Stimulated activated CD4-positive, alpha-beta T cell treated with anti-CD3 and anti-CD28 coated beads, Interleukin-4, amount 100 ng/mL, for 24 hours (primary cell): ENCODE measurements at regions not wholly inside any gene's neighbourhood (a gene's known extent, or its start where the extent isn't known, plus 50 kb on each side); places are given as distances from the start of the nearest gene placed in this dataset.

Source experiments
- DNase-seq: peaks from one replicate; pipeline ENCODE4 v3.0.0-alpha.2; 2020

- no peak for DNase-seq
Observed at GRCh38 chr13:106349080-106349931, 186.2 kb downstream of the EFNB2 start.

GRCh38 chr13:106348075-106348840 is 187.2 kb downstream of the EFNB2 start:
- DNase-seq: no peak

GRCh38 chr13:106344342-106344741 is 191.1 kb downstream of the EFNB2 start:
- no peak for DNase-seq

DNA sequence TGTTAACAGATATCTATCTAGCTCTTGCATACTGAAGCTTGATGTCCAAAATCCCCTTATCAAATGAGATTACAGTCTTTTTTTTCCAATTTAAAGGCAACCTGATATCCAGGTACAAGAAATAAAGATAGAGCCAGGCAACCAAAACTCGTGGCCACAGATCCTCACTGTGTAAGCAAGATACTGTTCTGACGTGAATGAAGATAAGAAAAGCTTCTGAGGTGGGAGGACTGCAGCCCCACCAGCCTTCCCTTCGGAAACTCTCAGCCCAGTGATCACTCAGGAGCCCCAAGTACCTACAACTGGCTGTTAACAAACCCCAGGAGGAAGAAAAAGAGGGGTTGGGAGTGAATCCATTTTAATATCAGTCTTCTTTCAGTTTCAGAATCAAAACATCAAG is 191.6 kb downstream of the EFNB2 start:
- no peak for DNase-seq

DNA sequence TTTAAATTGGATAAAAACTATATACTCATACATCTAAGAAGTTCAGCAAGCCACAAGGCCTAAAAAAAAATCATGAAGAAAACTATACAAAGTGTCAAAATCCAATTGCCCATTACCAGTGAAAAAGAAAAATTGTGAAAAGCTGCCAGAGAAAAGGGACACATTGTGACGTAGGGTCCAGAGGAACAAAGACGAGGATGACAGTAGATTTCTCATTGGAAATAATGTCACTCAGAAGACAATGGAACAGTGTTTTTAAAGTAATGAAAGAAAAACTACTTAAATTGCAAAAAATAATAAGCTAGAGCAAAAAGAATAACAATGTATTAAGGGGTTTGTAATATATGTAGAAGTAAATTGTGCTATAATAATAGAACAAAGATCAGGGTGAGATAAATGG is 195.2 kb downstream of the EFNB2 start:
- DNase-seq: no peak

GRCh38 chr13:106337096-106337850 is 198.2 kb downstream of the EFNB2 start:
- no peak for DNase-seq

- DNase-seq: no peak
Observed at GRCh38 chr13:106336668-106337067, 198.8 kb downstream of the EFNB2 start.

GRCh38 chr13:106332621-106333020 is 202.8 kb downstream of the EFNB2 start:
- no peak for DNase-seq

GRCh38 chr13:106331116-106331515 is 204.3 kb downstream of the EFNB2 start:
- no peak for DNase-seq

DNA sequence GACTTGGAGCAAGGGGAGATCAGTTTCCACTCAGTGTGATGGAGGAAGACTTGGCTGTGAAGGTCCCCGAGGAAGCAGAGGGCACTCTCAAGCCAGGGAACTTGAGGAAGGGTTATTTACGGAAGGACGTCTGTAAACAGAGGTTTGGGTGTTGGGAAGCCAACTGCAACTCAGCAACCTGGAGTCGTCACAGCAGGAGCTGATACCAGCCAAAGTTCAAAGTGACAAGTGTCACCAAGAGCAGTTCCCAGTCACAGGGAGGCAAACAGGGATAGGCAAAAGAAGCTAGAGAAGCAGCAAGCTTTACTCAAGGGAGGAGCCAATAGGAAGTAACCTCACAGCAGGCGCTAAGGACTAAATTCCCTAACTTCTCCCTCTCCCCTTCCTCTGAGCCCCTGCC is 205.5 kb downstream of the EFNB2 start:
- DNase-seq: no peak

DNA sequence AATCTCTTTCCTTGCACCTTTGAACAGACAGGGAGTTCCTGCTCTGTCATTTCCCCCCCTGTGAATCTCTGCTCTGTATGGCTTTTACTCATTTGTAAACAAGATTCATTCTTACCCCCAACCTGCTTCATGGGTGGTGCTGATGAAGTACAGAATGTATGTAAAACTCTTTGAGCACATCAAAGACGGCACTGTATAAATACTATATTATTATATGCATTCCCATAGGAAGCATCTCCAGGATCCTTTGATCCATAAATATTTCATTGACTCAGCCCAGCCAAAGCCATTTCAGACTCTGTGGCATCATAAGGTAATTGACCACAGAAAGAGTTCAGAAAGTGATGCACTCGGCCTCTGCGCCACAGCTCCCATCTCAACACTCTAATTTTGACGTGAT is 208.7 kb downstream of the EFNB2 start:
- DNase-seq: no peak

GRCh38 chr13:106324444-106324843 is 211.0 kb downstream of the EFNB2 start:
- no peak for DNase-seq

DNA sequence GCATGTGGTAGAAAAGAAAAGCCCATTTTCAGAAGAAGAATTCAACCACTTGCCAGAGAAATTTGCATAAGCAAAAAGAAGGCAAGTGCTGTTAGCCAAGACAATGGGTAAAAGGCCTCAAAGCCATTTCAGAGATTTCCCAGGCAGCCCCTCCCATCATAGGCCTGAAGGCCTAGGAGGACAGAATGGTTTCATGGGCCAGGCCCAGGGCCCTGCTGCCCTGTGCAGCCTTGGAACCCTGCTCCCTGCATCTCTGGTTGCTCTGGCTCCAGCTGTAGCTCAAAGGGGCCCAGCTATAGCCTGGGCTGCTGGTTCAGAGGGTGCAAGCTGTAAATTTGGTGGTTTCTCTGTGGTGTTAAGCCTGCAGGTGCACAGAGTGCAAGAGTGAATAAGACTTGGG is 212.8 kb downstream of the EFNB2 start:
- no peak for DNase-seq

DNA sequence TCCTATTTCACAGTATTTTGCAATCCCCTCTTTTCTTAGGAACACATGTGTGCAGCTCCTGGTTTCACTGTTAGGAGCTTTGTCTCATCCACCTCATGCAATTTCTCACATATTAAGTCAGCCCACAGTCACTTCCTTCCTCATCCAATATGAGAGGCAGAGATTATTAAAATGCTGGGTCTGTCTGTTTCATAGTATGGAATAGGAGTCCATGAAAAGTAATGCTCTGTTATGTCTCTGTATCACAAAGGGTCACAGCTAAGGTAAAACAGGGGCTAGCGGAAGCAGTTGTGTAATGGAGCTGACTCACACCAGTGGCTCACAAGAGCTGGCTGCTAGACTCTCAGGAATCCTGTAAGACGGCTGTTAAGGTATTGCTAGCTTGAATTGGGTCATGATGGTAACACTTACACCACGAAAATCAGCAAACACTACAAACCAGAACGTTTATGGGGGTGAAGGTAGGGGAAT is 216.5 kb downstream of the EFNB2 start:
- no peak for DNase-seq

- no peak for DNase-seq
Observed at GRCh38 chr13:106314417-106314816, 221.0 kb downstream of the EFNB2 start.

DNA sequence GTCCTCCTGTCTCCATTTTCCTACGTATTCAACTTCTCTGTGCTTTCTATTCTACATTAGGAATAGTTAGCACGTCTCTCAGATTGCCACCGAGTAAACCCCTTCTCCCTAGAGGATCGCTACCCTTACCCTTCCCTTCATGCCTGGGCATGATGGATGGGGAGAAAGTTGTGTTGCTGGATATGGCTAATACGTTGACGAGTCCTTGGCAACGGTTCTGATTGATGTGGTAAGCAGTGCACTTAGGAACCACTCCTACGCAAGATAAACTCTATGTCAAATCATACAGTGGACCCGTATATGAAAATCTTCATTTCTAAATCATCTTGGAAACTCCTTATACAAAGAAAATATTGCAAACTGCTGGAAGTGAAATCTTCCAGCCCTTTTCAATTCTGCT is 224.5 kb downstream of the EFNB2 start:
- no peak for DNase-seq

- DNase-seq: no peak
Observed at GRCh38 chr13:106310291-106310865, 225.1 kb downstream of the EFNB2 start.

DNA sequence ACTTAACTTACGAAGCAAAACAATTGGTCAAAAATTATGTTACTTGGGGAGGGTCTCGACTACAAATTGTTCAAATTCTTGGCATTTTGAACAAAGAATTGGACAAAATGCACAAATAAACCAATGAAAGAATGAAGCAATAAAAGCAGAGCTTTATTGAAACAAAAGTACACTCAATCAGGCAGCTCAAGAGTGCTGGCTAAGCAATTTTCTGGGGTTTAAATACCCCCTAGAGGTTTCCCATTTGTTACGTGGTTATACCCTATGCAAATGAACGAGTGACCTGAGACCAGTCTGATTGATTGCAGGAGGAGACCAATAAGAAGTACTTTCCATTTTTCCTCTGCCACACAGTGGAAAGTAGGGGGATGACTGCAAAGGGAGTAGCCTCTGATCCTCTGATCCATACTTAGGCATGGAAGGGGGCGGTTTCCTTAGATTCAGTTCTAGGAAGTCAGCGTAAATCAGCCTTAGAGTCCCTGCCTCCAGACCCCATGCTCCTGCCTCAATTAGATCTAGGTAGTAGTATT is 228.6 kb downstream of the EFNB2 start:
- no peak for DNase-seq

GRCh38 chr13:106302843-106303242 is 232.6 kb downstream of the EFNB2 start:
- DNase-seq: no peak

GRCh38 chr13:106302011-106302410 is 233.5 kb downstream of the EFNB2 start:
- no peak for DNase-seq

- no peak for DNase-seq
Observed at GRCh38 chr13:106299621-106300020, 235.8 kb downstream of the EFNB2 start.

GRCh38 chr13:106297283-106297682 is 238.2 kb downstream of the EFNB2 start:
- DNase-seq: no peak

DNA sequence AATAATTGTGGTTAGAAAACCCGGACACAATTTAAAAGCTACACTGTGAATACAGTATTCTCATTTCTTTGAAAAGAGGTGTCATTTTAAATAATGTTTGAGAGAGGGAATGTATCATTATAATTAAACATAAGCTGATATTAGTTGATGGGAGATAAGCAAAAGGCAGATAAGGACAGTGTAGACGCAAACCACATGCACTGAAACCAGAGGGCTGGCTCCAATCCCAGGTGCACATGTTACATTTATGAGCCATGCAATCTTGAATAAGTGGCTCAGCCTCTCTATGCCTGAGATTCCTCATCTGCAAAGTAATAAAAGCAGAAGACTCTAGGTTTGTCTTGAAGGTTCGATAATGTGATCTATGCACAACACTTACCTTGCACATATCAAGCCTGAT is 238.7 kb downstream of the EFNB2 start:
- DNase-seq: no peak
